ENCODE measurements at regions not wholly inside any gene's neighbourhood (a gene's known extent, or its start where the extent isn't known, plus 50 kb on each side); places are given as distances from the start of the nearest gene placed in this dataset.
"Not testable (repeated sequence)": the region's sequence is repeated elsewhere in the genome, so short reads cannot be mapped to it uniquely, and the experiment has no call there.

GRCh38 chr18:8499810-8500675 lies 109.2 kb upstream of the RAB12 start:
- DNase-seq (ENCODE audit: low spot score): no peak

DNA sequence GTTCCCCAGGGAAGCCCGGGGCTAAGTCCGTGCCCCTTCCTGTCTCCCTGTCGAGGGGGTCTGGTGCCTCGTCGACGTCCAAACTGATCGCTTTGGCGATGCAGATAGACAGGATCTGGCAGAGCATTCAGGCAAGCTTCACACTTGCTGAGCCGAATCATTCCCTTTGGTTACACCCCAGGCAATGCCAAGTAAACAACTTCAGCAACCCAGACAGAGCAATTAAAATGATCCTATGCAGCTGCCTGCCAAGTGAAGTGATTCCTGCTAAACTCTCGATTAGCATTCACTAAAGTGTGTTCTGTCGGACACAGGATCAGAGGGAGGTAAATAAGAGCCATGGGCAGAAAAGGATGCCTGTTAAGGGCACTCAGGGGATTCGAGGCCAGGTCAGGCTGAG lies 108.2 kb upstream of the RAB12 start:
- no peak for DNase-seq (ENCODE audit: low spot score)

DNA sequence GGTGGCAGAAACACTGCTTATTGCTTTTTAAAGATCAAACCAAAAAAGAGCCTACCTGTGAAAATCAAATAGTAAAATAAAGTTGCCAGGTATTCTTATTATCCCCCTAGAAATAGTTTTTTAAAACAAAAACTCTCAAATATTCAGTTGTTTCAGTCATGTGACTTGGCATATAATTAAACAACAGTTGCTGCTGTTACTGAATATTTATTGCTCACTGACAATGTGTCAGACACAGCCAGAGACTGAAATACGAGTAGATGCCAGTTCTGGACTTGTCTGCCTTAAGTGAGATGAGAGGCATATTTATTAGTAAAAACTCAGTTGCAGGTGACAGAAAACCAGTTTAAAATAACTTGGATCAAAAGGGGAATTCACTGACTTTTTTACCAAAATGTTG lies 106.0 kb upstream of the RAB12 start:
- no peak for DNase-seq (ENCODE audit: low spot score)

- DNase-seq (ENCODE audit: low spot score): no peak
Observed at GRCh38 chr18:8504424-8504823, 104.8 kb upstream of the RAB12 start.

- no peak for DNase-seq (ENCODE audit: low spot score)
Observed at GRCh38 chr18:8504880-8505435, 104.3 kb upstream of the RAB12 start.

DNA sequence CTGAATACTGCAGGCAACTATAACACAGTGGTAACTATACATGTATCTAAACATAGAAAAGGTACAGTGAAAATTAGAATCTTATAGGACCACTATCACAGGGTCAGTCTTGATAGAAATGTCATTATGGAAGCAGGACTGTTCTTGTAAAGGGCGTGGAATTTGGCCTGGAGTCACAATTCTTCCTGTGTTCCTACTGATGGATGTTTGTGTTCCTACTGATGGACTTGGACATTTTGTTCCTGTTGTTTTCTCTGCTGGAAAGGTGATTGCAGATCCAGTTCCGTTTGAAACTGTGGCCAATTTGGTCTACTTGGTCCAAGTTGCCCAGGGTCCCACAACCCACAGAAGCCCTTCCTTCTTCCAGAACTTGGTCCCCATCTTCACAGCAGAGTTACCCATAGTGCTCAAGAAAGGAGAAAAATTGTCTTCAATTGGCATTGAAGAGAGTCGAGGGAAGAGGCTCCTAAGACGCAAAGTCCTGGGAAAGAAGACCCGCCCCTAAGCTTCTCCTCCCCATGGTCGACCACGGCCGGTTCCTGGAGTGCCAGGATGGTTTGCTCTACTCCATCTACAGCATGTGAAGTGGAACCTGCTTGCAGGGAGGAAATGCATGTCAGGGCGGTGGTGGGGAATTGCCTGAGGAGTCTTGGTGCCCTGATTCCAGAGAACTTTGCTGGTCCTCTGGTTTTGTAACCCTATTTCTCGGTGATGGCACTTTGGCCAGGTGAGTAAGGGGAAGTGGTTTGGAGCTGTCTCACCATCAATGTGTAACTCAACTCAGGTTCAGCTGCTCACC lies 102.8 kb upstream of the RAB12 start:
- DNase-seq (ENCODE audit: low spot score): no peak

- DNase-seq (ENCODE audit: low spot score): no peak
Observed at GRCh38 chr18:8507361-8507760, 101.9 kb upstream of the RAB12 start.

DNA sequence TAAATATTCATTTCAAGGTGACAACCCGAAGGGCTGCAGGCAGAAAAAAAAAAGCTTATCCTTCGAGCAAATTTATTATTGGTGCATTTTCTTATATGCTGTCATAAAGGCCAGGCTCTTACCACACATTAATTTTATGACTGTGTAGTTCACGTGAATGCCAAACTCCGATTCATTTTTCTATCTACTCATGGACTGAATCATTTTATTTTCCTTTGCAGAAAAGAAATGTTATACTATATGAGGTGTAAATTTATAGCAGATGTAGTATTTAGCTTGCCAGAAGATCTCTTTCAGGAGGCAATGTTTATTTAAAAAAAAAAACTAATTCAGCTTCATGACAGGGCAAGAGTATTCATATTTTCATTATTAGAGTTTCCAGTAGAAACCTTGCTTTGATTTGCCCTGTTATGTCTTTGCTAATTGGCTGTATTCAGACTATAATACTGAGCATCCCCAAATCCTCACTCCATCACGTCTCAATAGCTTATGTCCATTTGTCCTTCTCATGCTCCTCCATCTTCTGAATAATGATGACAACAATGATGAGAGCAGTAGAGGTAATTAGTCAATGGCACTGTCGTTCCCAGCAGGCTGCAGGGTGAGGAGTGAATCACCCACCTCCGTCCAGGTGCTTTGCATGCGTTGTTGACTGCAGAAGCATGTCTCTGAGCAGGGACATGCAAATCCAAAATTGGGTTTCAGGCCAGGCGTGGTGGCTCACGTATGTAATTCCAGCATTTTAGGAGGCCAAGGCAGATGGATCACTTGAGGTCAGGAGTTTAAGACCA lies 101.1 kb upstream of the RAB12 start:
- DNase-seq (ENCODE audit: low spot score): no peak

DNA sequence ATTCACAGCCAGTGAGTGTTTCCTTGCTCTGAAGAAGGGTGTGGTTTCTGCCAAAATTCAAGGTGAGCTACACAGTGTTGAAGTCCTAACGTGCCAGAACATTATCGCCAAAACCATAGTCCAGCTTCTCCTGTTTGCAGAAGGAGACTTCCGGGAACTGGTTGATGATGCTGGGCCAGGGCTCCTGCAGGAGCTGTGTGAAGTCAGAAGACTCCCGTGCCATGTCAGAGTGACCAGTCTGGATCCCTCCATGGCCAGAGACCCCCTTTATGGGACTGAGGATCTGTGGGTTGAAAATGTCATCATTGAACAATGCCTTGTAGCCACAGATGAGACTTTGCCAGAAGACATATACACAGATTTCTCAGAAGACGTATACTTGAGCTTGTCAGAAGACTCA lies 96.0 kb upstream of the RAB12 start:
- no peak for DNase-seq (ENCODE audit: low spot score)

- no peak for DNase-seq (ENCODE audit: low spot score)
Observed at GRCh38 chr18:8514409-8514808, 94.8 kb upstream of the RAB12 start.

GRCh38 chr18:8515142-8515865 lies 93.9 kb upstream of the RAB12 start:
- DNase-seq (ENCODE audit: low spot score): no peak

GRCh38 chr18:8516371-8517250 lies 92.6 kb upstream of the RAB12 start:
- DNase-seq (ENCODE audit: low spot score): no peak

- no peak for DNase-seq (ENCODE audit: low spot score)
Observed at GRCh38 chr18:8517276-8517675, 92.0 kb upstream of the RAB12 start.

DNA sequence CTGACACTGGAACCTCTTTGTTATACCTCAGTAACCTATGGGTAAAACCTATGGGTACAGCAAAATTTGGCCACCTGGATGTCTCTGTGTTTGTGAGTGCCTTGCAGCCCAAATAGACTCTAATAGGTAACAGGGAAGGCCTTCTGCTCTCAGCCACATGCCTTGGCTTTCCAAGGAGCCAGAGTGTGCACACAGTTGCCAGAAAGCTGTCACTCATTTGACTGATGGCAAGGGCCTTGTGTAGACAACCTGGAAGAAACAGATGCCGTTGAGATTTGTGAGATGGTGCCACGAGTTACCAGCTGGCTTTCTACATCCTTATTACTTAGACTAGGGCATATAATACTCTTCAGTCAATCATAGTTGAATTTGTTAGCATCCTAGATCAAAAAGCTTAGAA lies 90.1 kb upstream of the RAB12 start:
- no peak for DNase-seq (ENCODE audit: low spot score)

GRCh38 chr18:8520266-8520665 lies 89.0 kb upstream of the RAB12 start:
- DNase-seq (ENCODE audit: low spot score): no peak

GRCh38 chr18:8522756-8523155 lies 86.5 kb upstream of the RAB12 start:
- DNase-seq (ENCODE audit: low spot score): no peak

DNA sequence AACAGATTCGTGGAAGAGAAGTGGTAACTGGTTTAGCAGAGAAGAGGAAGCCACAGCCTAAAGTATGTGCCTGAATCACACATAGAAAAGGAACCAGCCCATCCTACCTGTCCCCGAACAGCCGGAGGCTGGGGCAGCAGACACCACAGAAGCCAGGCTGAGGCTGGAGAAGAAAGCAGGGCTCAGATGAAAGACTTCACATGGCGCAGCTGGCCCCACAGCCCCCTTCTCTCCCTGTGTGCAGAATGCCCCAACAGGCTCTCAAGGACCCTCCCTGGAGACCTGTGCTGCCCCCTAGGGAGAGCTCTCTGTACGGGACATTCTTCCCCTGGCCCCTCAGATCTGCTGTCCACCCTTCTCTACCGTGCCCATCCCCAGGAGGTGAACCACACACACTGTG lies 83.5 kb upstream of the RAB12 start:
- no peak for DNase-seq (ENCODE audit: low spot score)

GRCh38 chr18:8526332-8526731 lies 82.9 kb upstream of the RAB12 start:
- DNase-seq (ENCODE audit: low spot score): no peak

DNA sequence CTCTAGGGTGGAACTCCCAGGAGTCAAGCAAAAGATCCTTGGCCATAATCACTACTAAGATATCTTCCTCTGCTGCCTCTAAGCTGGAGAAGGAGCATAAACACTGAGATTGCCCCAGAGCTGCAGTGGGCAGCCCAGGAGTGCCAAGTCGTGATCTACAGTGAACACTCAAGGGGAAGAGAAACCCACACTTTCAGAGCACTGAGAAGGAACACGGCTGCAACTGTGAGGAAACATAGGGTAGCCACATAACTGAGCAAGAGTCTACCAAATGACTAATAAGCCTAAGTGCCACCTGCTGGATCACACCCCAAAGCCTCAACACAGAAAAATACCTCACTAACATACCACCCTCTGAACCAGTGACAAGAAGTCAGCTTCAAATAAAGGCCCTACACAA lies 79.6 kb upstream of the RAB12 start:
- no peak for DNase-seq (ENCODE audit: low spot score)

DNA sequence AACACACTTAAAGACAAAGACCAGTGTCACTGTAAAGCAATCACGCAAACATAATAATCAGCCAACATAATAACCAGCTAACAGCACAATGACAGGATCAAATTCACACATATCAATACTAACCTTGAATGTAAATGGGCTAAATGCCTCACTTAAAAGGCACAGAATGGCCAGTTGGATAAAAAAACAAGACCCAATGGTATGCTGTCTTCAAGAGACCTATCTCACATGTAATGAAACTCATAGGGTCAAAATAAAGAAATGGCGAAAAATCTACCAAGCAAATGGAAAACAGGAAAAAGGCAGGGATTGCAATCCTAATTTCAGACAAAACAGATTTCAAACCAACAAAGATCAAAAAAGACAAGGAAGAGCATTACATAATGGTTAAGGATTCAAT lies 78.2 kb upstream of the RAB12 start:
- not testable (repeated sequence) for DNase-seq (ENCODE audit: low spot score)

DNA sequence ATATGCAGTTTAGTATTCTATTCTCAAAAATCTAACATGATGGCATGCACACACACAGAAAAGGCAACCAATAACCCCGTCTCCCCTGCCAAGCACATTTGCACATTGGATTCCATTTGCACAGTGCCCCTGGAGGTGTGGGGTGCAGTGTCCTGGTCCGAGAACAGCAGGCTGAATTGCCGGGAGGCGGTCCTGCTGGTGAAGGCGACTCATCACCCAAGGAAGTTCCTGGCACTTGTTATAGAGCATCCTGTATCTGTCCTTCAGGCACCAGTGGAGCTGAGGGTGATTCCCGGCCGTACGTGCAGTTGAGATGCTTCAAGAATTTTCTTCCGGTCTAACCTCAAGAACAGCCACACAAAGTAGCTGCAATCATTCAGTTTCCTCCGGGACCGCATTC lies 73.0 kb upstream of the RAB12 start:
- no peak for DNase-seq (ENCODE audit: low spot score)
